ENCODE measurements at regions not wholly inside any gene's neighbourhood (a gene's known extent, or its start where the extent isn't known, plus 50 kb on each side); places are given as distances from the start of the nearest gene placed in this dataset.

DNA sequence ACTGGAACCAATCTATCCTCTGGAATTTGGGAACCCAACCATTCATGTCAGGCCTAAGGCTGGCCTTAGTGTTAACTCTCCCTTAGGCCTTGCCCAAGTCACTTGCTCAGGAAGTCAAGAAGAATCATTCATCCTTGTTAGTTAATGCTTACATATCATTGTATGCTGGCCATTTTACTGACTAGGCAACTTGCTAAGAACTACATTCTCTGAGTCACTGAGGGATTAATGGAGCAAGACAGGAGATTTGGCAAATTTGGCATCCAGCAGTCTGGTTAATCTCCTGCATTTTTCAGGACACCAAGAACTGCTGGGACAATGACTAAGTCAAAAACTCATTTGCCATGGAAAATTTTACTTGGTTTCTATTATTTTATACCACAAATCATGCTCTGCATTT is 115.8 kb upstream of the DDIT4L start:
- TF ChIP-seq, protein P1, sequence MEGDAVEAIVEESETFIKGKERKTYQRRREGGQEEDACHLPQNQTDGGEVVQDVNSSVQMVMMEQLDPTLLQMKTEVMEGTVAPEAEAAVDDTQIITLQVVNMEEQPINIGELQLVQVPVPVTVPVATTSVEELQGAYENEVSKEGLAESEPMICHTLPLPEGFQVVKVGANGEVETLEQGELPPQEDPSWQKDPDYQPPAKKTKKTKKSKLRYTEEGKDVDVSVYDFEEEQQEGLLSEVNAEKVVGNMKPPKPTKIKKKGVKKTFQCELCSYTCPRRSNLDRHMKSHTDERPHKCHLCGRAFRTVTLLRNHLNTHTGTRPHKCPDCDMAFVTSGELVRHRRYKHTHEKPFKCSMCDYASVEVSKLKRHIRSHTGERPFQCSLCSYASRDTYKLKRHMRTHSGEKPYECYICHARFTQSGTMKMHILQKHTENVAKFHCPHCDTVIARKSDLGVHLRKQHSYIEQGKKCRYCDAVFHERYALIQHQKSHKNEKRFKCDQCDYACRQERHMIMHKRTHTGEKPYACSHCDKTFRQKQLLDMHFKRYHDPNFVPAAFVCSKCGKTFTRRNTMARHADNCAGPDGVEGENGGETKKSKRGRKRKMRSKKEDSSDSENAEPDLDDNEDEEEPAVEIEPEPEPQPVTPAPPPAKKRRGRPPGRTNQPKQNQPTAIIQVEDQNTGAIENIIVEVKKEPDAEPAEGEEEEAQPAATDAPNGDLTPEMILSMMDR (IDR thresholded peaks at IDR 0.05; ENCODE audit: low read depth, low read length, missing control alignments): no peak
- no peak overlapping the region for H3K4me3 ChIP-seq (ENCODE audit: low read depth, low read length)
- no peak for DNase-seq (ENCODE audit: low read depth)

DNA sequence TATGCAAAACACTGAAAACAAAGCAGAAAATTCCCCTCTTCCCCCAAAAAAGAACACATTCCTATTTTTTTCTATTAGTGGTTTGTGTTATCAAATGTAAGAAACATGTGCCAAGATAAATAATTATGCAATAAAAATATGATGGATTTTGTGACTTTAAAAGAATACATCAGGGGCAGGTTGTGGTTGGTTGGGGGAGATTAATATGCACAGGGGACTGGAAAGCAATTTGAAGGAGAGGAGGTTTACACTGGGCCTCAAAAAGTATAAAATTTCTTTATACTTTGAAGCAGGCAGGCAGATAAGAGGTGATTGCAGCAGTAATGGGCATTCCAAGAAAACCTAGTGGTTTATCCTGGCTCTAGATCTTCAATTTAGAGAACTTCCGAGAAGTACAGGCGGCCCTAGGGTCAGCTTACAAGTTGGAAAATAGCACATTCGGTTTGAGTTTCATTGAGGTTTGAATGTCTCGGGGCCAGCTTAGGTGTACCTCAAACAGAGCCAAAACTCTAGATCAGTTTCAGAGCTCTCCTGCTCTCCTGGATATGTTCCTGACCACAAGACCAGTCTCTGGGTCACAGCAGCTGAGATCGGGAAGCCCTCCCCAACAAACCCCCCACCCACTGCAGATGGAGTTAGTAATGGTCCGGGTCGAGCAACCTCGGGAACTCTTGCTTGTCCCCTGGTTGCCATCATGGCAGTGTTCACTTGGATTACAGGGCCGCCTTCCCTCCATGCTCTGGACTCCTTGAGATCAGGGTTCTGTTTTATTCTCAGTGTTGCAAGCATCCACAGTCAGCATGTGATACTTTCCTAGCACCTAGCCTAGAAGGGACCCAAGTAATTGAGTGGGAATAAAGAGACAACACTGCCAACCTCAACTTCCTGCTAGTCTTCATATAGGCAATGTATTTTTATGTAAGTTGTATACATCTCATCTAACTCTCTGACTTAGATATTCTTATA is 112.1 kb upstream of the DDIT4L start:
- H3K4me3 ChIP-seq (ENCODE audit: low read depth, low read length): no peak overlapping the region
- TF ChIP-seq, protein P1 (IDR thresholded peaks at IDR 0.05; ENCODE audit: low read depth, low read length, missing control alignments): no peak
- DNase-seq (ENCODE audit: low read depth): no peak

DNA sequence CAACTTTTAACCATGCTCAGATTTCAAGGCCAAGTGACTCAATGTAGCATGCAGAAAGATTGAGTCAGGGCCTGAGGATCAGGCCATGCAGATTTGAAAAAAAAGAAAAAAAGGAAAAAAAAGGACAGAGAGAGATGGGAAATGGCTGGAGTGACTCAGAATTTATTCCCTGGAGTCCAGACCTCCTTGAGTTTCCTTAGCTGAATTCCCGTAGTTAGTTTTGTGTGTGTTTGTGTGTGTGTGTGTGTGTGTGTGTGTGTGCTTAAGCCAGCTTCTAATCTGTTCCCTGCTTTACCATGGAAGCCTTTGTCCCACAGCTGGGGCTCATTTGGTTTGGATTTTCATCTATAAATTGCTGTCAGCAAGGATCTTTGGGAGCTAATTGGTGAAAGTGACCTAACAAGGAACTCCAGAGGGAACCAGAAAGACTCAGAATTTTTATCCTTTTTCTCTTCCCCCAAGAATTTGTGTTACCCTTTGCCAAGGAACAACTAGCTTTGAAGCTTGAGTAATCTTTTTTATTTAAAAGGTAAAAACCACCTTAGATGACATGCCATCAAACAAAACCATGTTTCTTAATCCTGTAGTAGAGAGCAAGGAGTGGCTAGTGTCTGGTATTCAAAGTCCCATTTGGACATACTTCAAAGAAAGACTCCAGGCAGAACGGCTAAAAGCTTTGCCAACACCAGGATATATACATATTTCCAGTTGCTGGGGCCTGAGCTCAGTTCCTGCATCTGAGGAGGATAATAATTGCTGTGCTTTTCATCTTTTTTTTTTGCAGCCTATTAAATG is 109.0 kb upstream of the DDIT4L start:
- H3K4me3 ChIP-seq (ENCODE audit: low read depth, low read length): no peak overlapping the region
- no peak for DNase-seq (ENCODE audit: low read depth)
- TF ChIP-seq, protein P1 (IDR thresholded peaks at IDR 0.05; ENCODE audit: low read depth, low read length, missing control alignments): no peak

DNA sequence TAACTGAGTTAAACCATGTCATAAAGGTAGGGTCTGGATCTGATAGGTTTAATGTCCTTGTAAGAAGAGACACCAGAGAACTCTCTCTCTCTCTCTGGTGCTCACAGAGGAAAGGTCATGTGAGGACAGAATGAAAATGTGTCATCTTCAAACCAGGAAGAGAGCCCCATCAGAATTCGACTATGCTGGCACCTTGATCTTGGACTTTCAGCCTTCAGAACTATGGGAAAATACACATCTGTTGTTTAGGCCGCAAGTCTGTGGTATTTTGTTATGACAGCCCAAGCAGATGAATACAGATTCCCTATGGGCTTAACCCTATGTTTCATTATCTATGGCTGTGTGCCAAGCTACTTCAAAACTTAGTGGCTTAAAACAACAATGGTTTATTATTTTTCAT is 105.5 kb upstream of the DDIT4L start:
- TF ChIP-seq, protein P1 (IDR thresholded peaks at IDR 0.05; ENCODE audit: low read depth, low read length, missing control alignments): no peak
- H3K4me3 ChIP-seq (ENCODE audit: low read depth, low read length): no peak overlapping the region
- DNase-seq (ENCODE audit: low read depth): no peak

DNA sequence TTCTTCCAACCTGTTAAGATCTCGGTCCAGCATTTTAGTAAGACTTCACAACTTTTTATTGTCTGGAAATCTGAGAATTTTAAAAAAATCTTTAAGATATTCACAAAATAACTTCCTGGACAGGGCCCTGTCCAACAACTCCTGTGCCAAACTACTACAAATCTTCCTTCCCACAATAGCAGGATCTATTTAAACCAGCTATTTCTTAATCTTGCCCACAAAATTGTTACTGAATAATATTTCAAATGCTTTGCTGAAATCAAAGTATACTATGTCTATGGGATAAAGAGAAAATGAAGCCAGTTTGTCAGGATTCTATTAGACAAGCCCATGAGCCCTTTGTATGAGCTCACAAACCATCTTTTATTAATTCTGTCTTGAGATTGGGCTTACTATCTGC is 104.1 kb upstream of the DDIT4L start:
- no peak overlapping the region for H3K4me3 ChIP-seq (ENCODE audit: low read depth, low read length)
- DNase-seq (ENCODE audit: low read depth): no peak
- TF ChIP-seq, protein P1 (IDR thresholded peaks at IDR 0.05; ENCODE audit: low read depth, low read length, missing control alignments): no peak

DNA sequence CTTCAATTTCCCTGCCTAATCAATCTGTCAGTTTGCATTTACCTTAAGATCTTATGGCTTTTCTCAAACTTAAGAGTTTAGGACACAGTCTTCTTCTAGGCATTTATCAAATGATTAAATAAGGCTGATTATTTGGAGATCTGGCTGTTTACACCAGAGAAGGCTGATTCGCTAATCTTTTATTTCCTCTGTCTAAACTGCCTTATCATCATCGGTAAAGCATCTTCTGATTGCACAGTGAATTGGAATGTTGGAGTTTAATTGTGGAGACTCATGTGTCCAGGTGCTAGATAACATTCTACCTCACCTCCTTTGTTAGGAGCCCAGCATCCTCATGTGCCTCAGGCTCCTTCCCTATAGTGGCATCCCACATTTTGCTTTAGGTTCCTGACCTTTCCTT is 100.3 kb upstream of the DDIT4L start:
- no peak for DNase-seq (ENCODE audit: low read depth)
- no peak overlapping the region for H3K4me3 ChIP-seq (ENCODE audit: low read depth, low read length)
- TF ChIP-seq, protein P1 (IDR thresholded peaks at IDR 0.05; ENCODE audit: low read depth, low read length, missing control alignments): no peak
